NCI-H748 treated with DMSO at 0.1 percent for 48 hours (cell line): ENCODE measurements at regions not wholly inside any gene's neighbourhood (a gene's known extent, or its start where the extent isn't known, plus 50 kb on each side); places are given as distances from the start of the nearest gene placed in this dataset.
"Not testable (repeated sequence)": the region's sequence is repeated elsewhere in the genome, so short reads cannot be mapped to it uniquely, and the experiment has no call there.

Source experiments
- DNase-seq: peaks from one replicate; lab custom pipeline; 2025; lab: John Stamatoyannopoulos, UW

DNA sequence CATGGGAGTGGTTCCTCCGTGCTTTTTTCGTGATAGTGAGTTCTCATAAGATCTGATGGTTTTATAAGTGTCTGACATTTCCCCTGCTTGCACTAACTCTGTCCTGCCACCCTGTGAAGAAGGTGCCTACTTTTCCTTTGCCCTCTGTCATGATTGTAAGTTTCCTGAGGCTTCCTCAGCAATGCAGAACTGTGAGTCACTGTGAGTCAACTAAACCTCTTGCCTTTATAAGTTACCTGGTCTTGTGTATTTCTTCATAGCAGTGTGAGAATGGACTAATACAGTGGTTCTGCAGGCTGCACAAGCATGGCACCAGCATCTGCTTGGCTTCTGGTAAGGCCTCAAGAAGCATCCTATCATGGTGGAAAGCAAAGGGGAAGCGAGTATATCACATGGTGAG, 1144.6 kb downstream of the SORCS3 start:
- DNase-seq: no peak

- DNase-seq: no peak
Measured at GRCh38 chr10:105783936-105784483, 1142.9 kb downstream of the SORCS3 start.

DNA sequence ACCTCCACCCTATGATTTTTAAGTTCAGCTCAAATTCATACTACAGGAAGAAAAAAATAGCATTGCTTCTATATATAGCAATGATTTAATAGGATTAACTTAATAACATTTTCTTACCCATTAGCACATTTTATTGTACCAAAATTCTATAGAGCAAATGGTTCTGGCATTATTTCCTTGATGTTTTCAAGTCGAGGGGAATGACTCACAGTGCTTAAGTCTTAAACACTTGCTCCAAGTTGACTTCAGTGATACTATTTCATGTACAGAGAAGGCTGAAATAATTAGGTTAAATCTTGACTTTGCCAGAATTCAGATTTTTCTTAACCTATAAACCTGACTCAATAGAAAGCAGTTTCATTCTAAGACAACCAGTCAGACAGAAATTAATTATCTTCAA, 1133.8 kb downstream of the SORCS3 start:
- DNase-seq: no peak

DNA sequence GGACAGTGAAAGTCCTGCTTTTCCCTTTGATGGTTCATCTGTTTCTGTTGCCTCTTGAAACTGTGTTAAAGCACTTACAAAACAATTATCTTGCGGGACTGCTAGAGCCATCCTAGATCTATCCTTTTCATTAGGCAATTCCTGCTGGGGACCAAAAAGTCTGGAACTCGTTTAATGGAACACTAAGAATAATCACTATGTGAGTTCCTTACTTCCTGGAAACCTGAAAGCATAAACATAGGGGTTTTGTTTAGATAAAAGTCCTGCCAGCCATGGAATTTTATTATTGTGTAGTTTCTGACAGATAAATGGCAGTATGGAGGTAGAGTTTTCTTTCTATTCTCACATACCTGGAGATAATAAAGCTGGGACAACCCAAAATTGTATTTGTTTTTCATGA, 1133.3 kb downstream of the SORCS3 start:
- no peak for DNase-seq

DNA sequence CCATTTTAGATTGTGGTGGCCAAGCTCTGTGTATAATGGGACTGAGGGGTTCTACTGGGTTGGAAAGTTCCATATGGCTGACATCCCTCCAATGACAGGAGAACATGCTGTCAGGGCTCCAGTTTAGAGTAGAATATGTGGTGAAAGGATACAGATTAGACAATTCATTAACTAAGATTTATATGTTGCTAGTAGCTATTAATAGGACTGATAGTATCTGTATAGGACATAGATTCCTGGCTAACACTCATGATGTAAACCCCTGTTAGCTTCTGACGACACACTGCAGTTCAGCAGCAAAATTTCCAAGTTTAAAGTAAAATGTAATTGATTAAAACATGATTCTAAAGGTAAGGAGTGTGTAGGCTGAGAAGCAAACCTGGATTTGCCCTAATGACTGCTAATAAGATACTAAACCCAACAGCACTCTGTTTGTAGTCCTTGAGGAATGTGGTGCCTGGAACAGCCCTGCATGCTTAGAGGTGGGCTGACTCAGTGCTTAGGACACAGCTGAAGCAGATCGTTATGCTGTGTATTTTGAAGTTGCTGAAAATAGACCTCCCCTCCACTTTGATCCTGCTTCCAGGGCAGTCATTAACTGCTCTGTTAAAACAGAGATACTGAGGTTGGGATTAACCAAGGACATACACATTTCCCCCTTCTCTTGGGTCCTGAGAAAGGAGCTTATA, 1129.6 kb downstream of the SORCS3 start:
- DNase-seq: no peak

DNA sequence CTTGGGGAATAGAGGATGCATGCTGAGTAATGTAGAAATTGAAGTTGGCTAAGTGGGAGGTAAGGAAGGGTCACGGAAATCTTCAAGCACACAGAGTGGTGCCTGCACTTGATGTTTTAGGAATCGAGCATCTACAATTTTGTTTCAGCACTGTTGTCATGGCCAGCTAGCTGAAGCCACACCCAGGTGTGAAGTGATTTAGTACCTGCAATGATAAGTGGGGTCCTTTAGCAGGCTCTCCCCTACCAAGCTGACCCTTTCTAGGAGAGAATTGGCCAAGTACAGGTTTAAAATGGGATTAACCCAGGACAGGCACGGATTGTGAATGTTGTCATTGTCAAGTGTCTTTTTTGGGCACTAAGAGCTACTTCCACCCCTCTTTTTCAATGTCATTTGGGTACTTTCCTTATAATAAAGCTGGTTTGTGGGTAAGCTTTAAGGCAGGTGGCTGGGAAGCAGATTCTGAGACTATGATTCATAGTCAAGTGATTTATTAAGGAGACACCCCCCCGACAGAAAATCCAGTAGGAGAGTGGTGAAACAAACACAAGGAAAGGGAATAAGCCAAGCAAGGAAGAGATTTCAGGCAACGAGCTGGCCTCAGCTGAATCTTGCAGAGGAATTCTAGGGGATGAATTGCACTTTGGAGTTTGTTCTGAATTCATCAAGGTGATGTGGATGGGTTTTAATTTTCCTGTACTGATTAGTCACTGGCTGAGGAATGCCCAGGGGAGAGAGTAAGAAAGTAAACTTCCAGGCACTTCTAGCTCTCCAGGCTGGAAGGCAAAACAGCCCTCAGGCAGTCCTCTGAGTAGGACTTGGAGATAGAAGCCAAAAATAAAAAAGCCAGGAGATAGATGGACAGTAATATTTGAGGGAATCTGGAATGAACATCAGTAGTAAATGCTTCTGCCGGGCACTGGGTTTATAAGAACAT, 1128.4 kb downstream of the SORCS3 start:
- DNase-seq: no peak

DNA sequence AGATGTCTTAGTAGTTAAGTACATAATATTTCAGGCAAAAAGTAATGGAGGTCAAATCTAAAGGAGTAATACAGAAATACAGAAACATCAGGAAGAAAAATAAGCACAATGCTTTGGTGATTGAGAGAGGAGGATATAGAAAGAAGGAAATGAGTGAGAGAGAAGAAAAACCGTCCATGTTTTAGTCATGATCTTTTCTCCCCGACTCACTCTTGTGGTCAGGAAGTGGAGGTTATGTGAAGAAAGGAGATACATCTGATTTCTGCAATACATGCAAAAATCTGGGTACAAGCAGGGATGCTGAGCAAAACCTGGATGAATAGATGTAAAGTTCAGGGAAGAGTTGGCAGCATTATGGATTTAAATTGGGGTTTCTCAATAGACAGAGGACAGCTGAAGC, 1122.5 kb downstream of the SORCS3 start:
- no peak for DNase-seq

- DNase-seq: no peak
Measured at GRCh38 chr10:105761576-105762260, 1120.6 kb downstream of the SORCS3 start.

GRCh38 chr10:105759669-105760068, 1118.6 kb downstream of the SORCS3 start:
- no peak for DNase-seq

DNA sequence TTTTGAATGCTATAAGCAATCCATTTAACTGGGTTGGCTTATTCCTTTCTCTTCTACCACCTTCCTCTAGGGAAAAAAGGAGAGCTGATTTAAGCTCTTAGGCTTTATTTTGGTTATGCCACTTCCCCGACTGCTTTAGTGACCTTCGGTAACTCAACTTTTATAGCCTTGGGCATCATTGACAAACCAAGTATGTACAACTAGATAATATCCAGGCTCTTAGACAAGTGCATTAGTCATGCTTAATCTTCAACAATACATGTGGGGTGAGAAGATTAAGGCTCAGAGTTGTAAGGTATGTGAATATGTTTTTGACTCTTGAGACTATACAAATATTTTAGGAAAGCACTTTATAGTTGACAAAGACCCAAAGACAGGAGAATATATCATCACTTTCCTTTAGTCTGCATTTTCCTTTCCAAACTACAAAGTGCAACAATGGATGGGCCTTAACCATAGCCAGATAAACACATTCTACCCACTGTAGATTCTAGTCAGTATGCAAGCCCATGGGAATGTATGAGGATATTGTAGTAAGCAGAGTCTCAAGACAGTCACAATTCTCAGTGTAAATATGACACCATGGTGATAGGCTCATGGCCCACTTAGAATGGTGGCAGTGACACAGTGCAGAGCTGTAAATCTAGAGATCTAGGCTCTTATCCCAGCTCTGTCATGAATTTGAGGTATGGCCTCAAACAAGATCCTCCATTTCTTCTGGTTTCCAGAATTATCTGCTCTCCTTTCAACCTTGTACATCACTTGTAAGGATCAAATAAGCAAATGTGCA, 1117.3 kb downstream of the SORCS3 start:
- DNase-seq: no peak

DNA sequence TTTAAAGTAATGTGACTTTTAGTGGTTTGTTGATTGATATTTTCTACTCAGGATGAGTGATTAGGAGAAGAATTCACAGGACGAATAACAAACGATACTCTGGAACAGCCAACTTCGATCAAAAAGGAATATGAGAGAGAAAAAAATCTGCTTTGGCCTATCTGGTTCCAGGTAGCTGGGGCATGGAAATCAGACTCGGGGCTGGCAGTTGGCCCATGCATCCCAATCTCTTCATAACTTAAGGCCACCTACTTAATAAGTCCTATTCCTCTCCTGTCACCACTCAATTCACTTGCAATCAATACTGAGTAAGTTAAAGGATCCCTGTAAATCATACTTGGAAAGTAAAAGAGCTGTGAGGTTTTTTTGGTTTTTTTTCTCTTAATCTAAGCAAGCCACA, 1116.2 kb downstream of the SORCS3 start:
- no peak for DNase-seq

GRCh38 chr10:105756386-105756785, 1115.3 kb downstream of the SORCS3 start:
- no peak for DNase-seq

DNA sequence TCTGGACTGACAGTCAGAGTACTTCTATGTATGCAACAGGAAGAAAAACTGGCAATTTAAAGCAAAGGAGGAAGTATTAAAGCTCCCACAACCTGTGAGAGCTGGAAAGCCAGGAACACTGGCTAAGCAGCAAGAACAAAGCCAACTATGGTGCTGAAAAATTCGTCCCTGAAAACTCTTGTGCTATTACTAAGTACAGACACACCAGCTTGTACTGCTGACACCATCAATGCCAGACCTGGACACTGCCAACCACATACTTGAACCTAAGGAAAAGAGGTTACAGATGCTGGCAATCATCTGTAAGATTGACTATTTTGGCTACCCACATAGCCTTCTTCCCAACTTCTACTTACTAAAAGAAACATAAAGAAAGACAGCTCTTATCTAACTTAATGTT, 1110.6 kb downstream of the SORCS3 start:
- DNase-seq: no peak

GRCh38 chr10:105745596-105746148, 1104.6 kb downstream of the SORCS3 start:
- no peak for DNase-seq

- DNase-seq: no peak
Measured at GRCh38 chr10:105743343-105744056, 1102.4 kb downstream of the SORCS3 start.

GRCh38 chr10:105742923-105743322, 1101.8 kb downstream of the SORCS3 start:
- DNase-seq: no peak

- DNase-seq: no peak
Measured at GRCh38 chr10:105742184-105742583, 1101.1 kb downstream of the SORCS3 start.

- DNase-seq: no peak
Measured at GRCh38 chr10:105734479-105734878, 1093.4 kb downstream of the SORCS3 start.

DNA sequence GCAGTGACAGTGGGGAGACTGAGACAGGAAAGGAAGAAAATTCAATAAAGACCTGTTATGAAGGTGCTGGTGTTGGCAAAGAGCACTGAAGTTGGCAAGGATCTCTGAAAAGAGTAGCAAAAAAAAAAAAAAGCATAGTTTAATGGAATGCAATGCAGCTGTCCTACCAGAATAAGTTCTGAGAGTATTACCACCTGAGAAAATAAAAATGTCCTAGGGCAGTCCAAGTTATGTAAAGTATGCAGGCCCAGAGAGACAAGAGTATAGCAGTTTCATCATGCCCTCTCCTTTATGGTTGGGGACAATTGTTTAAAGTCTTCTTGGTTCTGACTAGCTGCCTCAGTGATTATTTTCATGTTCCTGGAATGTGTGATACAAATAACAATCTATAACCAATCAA, 1092.8 kb downstream of the SORCS3 start:
- DNase-seq: no peak

DNA sequence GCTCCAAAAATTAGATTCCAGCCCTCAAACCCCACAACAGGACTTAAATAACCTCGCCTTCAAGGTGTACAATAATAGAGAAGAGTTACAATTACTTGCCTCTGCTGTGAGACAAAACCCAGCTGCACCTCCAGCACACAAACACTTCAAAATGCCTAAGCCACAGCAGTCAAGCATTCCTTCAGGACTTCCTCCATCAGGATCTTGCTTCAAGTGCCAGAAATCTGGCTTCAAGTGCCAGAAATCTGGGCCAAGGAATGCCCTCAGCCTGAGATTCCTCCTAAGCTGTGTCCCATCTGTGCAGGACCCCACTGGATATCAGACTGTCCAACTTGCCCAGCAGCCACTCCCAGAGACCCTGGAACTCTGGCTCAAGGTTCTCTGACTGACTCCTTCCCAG, 1088.3 kb downstream of the SORCS3 start:
- no peak for DNase-seq

DNA sequence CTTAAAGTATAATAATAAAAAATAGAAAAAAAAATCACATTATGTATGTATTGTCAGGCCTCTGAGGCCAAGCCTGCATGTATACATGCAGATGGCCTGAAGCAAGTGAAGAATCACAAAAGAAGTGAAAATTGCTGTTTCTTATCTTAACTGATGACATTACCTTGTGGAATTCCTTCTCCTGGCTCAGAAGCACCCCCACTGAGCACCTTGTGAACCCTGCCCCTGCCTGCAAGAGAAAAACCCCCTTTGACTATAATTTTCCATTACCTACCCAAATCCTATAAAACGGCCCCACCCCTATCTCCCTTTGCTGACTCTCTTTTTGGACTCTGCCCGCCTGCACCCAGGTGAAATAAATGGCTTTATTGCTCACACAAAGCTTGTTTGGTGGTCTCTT, 1086.5 kb downstream of the SORCS3 start:
- not testable (repeated sequence) for DNase-seq
